A549 (cell line): ENCODE measurements at regions not wholly inside any gene's neighbourhood (a gene's known extent, or its start where the extent isn't known, plus 50 kb on each side); places are given as distances from the start of the nearest gene placed in this dataset.

Source experiments
- ATAC-seq, 2 experiments: fragments of 200-7000 bp in 1 of 2; fragments of >200 bp in 1 of 2; cut with Nextera tagmentation in 1 of 2; cut with Tn5 transposase in 1 of 2; 3 replicates each; pipeline versions ENCODE4 v1.8.0 to v1.9.1; 2018 to 2020; ENCODE audit warnings: mild to moderate bottlenecking in 1 of 2, moderate library complexity in 1 of 2
- CTCF ChIA-PET: fragments of 300-600 bp; sonication (Branson Sonifier 250); formaldehyde crosslinking; extraction: SDS; loops from one replicate; lab custom pipeline; 2021; ENCODE audit warnings: antibody characterized with exemption, inconsistent platforms; lab: Yijun Ruan, JAX
- POLR2A ChIA-PET: fragments of 350-600 bp; formaldehyde crosslinking; extraction: SDS; loops from one replicate; lab custom pipeline; 2021; ENCODE audit warnings: antibody characterized with exemption, inconsistent platforms; lab: Yijun Ruan, JAX
- DNase-seq, 2 experiments: peaks; one replicate each; pipeline versions ENCODE4 v3.0.0 to v3.0.0-alpha.2; 2011 to 2016; ENCODE audit warnings: low read depth in 1 of 2, low spot score in 1 of 2
- FAIRE-seq: peaks from 2 replicates; lab custom pipeline; 2011; peaks lifted over from hg19 to GRCh38; lab: Jason Lieb, UNC
- H3K27ac ChIP-seq, 2 experiments: fragments of >200 bp; sonication (Bioruptor Twin); formaldehyde crosslinking; 3 replicates each; pipeline ENCODE4 v1.5.1; 2016 to 2017
- H3K4me1 ChIP-seq: fragments of >200 bp; sonication (Bioruptor Twin); formaldehyde crosslinking; 3 replicates; pipeline ENCODE4 v1.6.1; 2016
- H3K4me2 ChIP-seq: fragments of >200 bp; sonication (Bioruptor Twin); formaldehyde crosslinking; 3 replicates; pipeline ENCODE4 v1.6.1; 2016
- H3K4me3 ChIP-seq: fragments of >200 bp; sonication (Bioruptor Twin); formaldehyde crosslinking; 3 replicates; pipeline ENCODE4 v1.5.1; 2016
- H3K9me3 ChIP-seq: fragments of >200 bp; sonication (Bioruptor Twin); formaldehyde crosslinking; 3 replicates; pipeline ENCODE4 v1.6.1; 2016
- CBX8 ChIP-seq: fragments of 200-600 bp; sonication (generic); IDR thresholded peaks from 2 replicates; pipeline ENCODE4 v1.6.1; 2016
- E2F6 ChIP-seq: IDR thresholded peaks from 2 replicates; pipeline ENCODE4 v1.6.1; 2012; ENCODE audit warnings: low read depth, borderline replicate concordance
- EHF ChIP-seq: fragments of 250-450 bp; sonication (Bioruptor Pico); IDR thresholded peaks from 2 replicates; pipeline ENCODE4 v1.5.0; 2020; ENCODE audit warnings: mild to moderate bottlenecking
- ELK1 ChIP-seq: fragments of 150-350 bp; IDR thresholded peaks from 2 replicates; pipeline ENCODE4 v1.6.1; 2014; ENCODE audit warnings: low read depth, mild to moderate bottlenecking, low read length
- ESRRA ChIP-seq: fragments of 150-350 bp; IDR thresholded peaks from 2 replicates; pipeline ENCODE4 v1.6.1; 2014; ENCODE audit warnings: mild to moderate bottlenecking, low read length, borderline replicate concordance
- FOXS1 ChIP-seq: fragments of 250-450 bp; sonication (Bioruptor Pico); IDR thresholded peaks from 2 replicates; pipeline ENCODE4 v1.5.0; 2020; ENCODE audit warnings: mild to moderate bottlenecking, moderate library complexity
- HDAC2 ChIP-seq: fragments of 200-600 bp; sonication (generic); IDR thresholded peaks from 2 replicates; pipeline ENCODE4 v1.6.1; 2016
- HES2 ChIP-seq: fragments of >200 bp; sonication (Bioruptor Twin); formaldehyde crosslinking; IDR thresholded peaks from 2 replicates; pipeline ENCODE4 v1.6.1; 2016
- HOXB13 ChIP-seq: fragments of 250-450 bp; sonication (Bioruptor Pico); IDR thresholded peaks from 2 replicates; pipeline ENCODE4 v1.5.0; 2020; ENCODE audit warnings: low read depth, mild to moderate bottlenecking, moderate library complexity
- HOXB5 ChIP-seq: fragments of 250-450 bp; sonication (Bioruptor Pico); IDR thresholded peaks from 2 replicates; pipeline ENCODE4 v1.5.0; 2020; ENCODE audit warnings: mild to moderate bottlenecking, moderate library complexity
- JUN ChIP-seq, 2 experiments: fragments of >200 bp; sonication (Bioruptor Twin); formaldehyde crosslinking; IDR thresholded peaks; 2 replicates in 1 of 2; 3 replicates in 1 of 2; pipeline ENCODE4 v1.6.1; 2016 to 2017
- KDM1A ChIP-seq: fragments of 200-600 bp; sonication (generic); IDR thresholded peaks from 2 replicates; pipeline ENCODE4 v1.6.1; 2016; ENCODE audit warnings: low read depth, mild to moderate bottlenecking
- MAFK ChIP-seq: fragments of 450-650 bp; IDR thresholded peaks from 2 replicates; pipeline ENCODE4 v1.6.1; 2014; ENCODE audit not compliant: partially characterized antibody
- MYC ChIP-seq: IDR thresholded peaks from 2 replicates; pipeline ENCODE4 v1.6.1; 2012; ENCODE audit warnings: mild to moderate bottlenecking, inconsistent platforms, low read length, improper control_type of control experiment, borderline replicate concordance
- NFE2L2 ChIP-seq: fragments of 150-350 bp; conservative IDR thresholded peaks from 2 replicates; pipeline ENCODE4 v1.6.1; 2014; ENCODE audit warnings: low read length
- NPAS2 ChIP-seq: fragments of 250-450 bp; sonication (Bioruptor Pico); IDR thresholded peaks from 2 replicates; pipeline ENCODE4 v1.8.0; 2022; ENCODE audit warnings: mild to moderate bottlenecking, moderate library complexity, borderline replicate concordance
- PBX3 ChIP-seq: IDR thresholded peaks from 2 replicates; pipeline ENCODE4 v1.6.1; 2012
- POLR2A ChIP-seq: IDR thresholded peaks from 2 replicates; pipeline ENCODE4 v1.6.1; 2012; ENCODE audit warnings: mild to moderate bottlenecking, low read length
- RAD21 ChIP-seq, 2 experiments: fragments of >200 bp in 1 of 2; sonication (Bioruptor Twin) in 1 of 2; formaldehyde crosslinking in 1 of 2; IDR thresholded peaks in 1 of 2; conservative IDR thresholded peaks in 1 of 2; 2 replicates in 1 of 2; 3 replicates in 1 of 2; pipeline ENCODE4 v1.6.1; 2012 to 2018; ENCODE audit warnings: inconsistent platforms in 1 of 2
- RARB ChIP-seq: fragments of 250-450 bp; sonication (Bioruptor Pico); IDR thresholded peaks from 2 replicates; pipeline ENCODE4 v1.8.0; 2021; ENCODE audit warnings: mild to moderate bottlenecking, moderate library complexity
- RCOR1 ChIP-seq: fragments of 150-350 bp; IDR thresholded peaks from 2 replicates; pipeline ENCODE4 v1.6.1; 2014; ENCODE audit warnings: antibody characterized with exemption, low read length, low read depth
- RFX5 ChIP-seq: fragments of 450-650 bp; IDR thresholded peaks from 2 replicates; pipeline ENCODE4 v1.7.1; 2014; ENCODE audit warnings: antibody characterized with exemption, mild to moderate bottlenecking, moderate library complexity
- RNF2 ChIP-seq: fragments of 200-600 bp; sonication (generic); IDR thresholded peaks from 2 replicates; pipeline ENCODE4 v1.6.1; 2016; ENCODE audit warnings: low read depth, mild to moderate bottlenecking, antibody characterized with exemption, moderate library complexity, borderline replicate concordance
- SREBF2 ChIP-seq: fragments of 450-650 bp; IDR thresholded peaks from 2 replicates; pipeline ENCODE4 v1.6.1; 2014; ENCODE audit warnings: mild to moderate bottlenecking, moderate library complexity
- ZC3H11A ChIP-seq: fragments of 450-650 bp; IDR thresholded peaks from 2 replicates; pipeline ENCODE4 v1.6.1; 2014; ENCODE audit warnings: antibody characterized with exemption, mild to moderate bottlenecking
- ZFP36 ChIP-seq: fragments of 450-650 bp; IDR thresholded peaks from 2 replicates; pipeline ENCODE4 v1.6.1; 2014; ENCODE audit warnings: borderline replicate concordance; ENCODE audit not compliant: partially characterized antibody
- WGBS: methylation state at CpG from one replicate; pipeline ENCODE4 v1.1.6; 2017; ENCODE audit errors: missing lambda C conversion rate; 5-methylcytosine and 5-hydroxymethylcytosine counted together
- TF ChIP-seq, protein P1 (sequence below): IDR thresholded peaks from 2 replicates; pipeline ENCODE4 v1.6.1; 2012
- TF ChIP-seq, protein P2 (sequence below): fragments of 450-650 bp; IDR thresholded peaks from 2 replicates; pipeline ENCODE4 v1.6.1; 2014; ENCODE audit warnings: antibody characterized with exemption

- Histone ChIP-seq H3K27ac (peak overlapping the region; percentile 14 to 53; a peak in 2 of 6 replicates), H3K9me3 (no peaks in the 10 kb centered on the region), H3K4me3 (no peak overlapping the region), H3K4me1 (peaks cover 11% of the 10 kb centered on the region), H3K4me2 (peak overlapping the region; percentile 34; the same call in 1 of the 3 replicates)
- ChIA-PET POLR2A (no interaction called here), CTCF (no interaction called here)
- TF ChIP-seq POLR2A = no peak
- TF ChIP-seq HOXB13 (CRISPR knock-in tag) = no peak
- no peak for TF ChIP-seq RAD21 (conservative IDR thresholded peaks at IDR 0.05 in 1 of 2, IDR thresholded peaks at IDR 0.05 in 1 of 2)
- TF ChIP-seq, protein P1, sequence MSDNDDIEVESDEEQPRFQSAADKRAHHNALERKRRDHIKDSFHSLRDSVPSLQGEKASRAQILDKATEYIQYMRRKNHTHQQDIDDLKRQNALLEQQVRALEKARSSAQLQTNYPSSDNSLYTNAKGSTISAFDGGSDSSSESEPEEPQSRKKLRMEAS = no peak
- TF ChIP-seq JUN (IDR thresholded peaks at IDR 0.05) = no peak
- TF ChIP-seq PBX3 = no peak
- TF ChIP-seq FOXS1 (CRISPR knock-in tag) = no peak
- TF ChIP-seq, protein P2, sequence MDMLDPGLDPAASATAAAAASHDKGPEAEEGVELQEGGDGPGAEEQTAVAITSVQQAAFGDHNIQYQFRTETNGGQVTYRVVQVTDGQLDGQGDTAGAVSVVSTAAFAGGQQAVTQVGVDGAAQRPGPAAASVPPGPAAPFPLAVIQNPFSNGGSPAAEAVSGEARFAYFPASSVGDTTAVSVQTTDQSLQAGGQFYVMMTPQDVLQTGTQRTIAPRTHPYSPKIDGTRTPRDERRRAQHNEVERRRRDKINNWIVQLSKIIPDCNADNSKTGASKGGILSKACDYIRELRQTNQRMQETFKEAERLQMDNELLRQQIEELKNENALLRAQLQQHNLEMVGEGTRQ = no peak
- TF ChIP-seq KDM1A = no peak
- no peak for TF ChIP-seq ZC3H11A
- no peak for TF ChIP-seq RNF2
- no peak for TF ChIP-seq MYC
- TF ChIP-seq HOXB5 (CRISPR knock-in tag) = no peak
- no peak for TF ChIP-seq NFE2L2
- no peak for TF ChIP-seq RARB (CRISPR knock-in tag)
- DNase-seq = no peak
- ATAC-seq = peak in 1 of 2 experiments; percentile 22; a peak in 2 of 6 replicates
- no peak for FAIRE-seq
- 44% methylated on average over 2 of the region's 2 CpGs for WGBS
These were observed 60.9 kb upstream of the EED start for GRCh38 chr11:86183694-86184093.

DNA sequence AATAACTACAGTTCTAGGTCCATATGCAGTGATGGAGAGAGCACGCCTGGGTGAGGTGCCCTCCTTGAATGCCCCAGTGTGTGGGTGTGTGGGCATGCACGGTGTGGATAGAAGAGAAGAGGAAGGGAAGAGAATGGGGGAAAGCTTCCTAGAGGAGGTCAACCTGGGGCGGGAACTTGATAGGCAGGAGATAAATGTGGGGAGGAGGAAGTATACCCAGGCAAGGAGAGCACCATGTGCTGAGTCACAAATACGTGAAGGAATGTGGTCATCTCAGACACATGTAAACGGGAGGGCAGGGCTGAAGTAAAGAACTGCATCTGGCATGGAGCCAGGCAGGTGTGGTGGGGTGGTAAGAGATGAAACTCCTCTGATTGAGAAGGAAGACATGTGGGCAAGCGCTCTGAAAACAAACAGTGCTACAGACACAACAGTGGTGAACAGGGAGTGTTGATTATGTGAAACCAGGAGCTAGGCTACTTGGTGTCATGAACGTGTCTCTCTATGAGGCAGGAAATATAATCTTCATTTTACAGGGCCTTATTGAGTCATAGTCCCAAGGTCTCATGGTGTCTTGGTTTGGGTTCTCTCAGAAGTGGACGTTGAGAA is 61.5 kb upstream of the EED start:
- peak in 1 of 2 experiments; percentile 56 for DNase-seq
- CTCF ChIA-PET = no interaction called here

DNA sequence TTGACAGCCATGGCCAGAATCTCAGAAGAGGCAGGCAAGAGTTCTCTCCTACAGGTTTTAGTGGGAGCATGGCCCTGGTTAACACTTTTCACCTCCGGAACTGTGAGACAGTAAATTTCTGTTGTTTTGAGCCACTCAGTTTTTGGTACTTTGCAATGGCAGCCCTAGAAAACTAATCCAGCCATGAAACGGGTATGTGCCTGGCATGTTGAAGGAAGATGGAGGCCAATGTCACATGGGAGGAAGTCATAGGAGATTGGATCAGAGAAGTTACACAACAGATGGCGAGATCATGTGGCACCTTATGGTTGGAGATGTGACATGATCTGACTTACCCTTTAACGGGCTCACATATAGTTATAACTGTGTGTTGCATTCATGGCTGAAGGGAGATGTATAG is 63.2 kb upstream of the EED start:
- ATAC-seq (no peak), DNase-seq (no peak), FAIRE-seq (no peak)
- Histone ChIP-seq H3K4me1 (peaks cover 22% of the 10 kb centered on the region), H3K4me2 (no peak overlapping the region), H3K4me3 (no peak overlapping the region), H3K9me3 (no peaks in the 10 kb centered on the region), H3K27ac (no peak overlapping the region)
- ChIA-PET POLR2A (no interaction called here), CTCF (no interaction called here)
- 63% methylated on average over 4 of the region's 4 CpGs for WGBS
- TF ChIP-seq CBX8 = no peak

More for the DNA sequence above, 61.5 kb upstream of the EED start:
- TF ChIP-seq CBX8 = no peak
- peak; percentile 7 for TF ChIP-seq MAFK
- TF ChIP-seq, all 56 proteins: peak for 1
- peak overlapping the region; percentile 34; the same call in 1 of the 3 replicates for H3K4me2 ChIP-seq
- peaks cover 11% of the 10 kb centered on the region for H3K4me1 ChIP-seq
- H3K9me3 ChIP-seq = no peaks in the 10 kb centered on the region
- 42% methylated on average over 8 of the region's 8 CpGs for WGBS
- ATAC-seq (peak in 1 of 2 experiments; percentile 69; a peak in 2 of 6 replicates), FAIRE-seq (no peak)
- no peak overlapping the region for H3K4me3 ChIP-seq
- peak overlapping the region; percentile 14 to 53; a peak in 2 of 6 replicates for H3K27ac ChIP-seq
- POLR2A ChIA-PET = no interaction called here

DNA sequence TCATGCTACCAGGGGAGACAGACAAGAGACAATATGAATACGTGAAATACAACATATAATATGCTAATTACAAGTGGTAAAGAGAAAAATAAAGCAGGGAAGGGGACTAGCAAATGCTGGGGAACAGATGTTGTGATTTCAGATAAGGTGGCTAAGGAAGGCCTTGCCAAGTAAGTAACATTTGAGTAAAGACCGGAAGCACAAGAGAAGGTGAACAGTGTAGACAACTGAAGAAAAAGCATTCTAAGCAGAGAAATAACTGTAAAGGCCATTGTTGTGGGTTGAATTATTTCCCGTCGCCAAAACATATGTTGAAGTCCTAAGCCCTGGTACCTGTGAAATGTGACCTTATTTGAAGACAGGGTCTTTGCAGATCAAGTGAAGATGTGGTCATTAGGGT is 63.7 kb upstream of the EED start:
- Histone ChIP-seq H3K9me3 (no peaks in the 10 kb centered on the region), H3K27ac (no peak overlapping the region), H3K4me2 (no peak overlapping the region), H3K4me3 (no peak overlapping the region), H3K4me1 (peaks cover 24% of the 10 kb centered on the region)
- CTCF ChIA-PET = no interaction called here
- FAIRE-seq (no peak), DNase-seq (no peak), ATAC-seq (no peak)
- 88% methylated on average over 4 of the region's 4 CpGs for WGBS
- POLR2A ChIA-PET = no interaction called here
- TF ChIP-seq ESRRA (no peak), ELK1 (no peak), E2F6 (no peak), RAD21 (conservative IDR thresholded peaks at IDR 0.05 in 1 of 2, IDR thresholded peaks at IDR 0.05 in 1 of 2) (no peak), ZFP36 (no peak), HES2 (no peak), EHF (CRISPR knock-in tag) (no peak), HDAC2 (no peak), RCOR1 (no peak), RFX5 (no peak), SREBF2 (no peak), NPAS2 (CRISPR knock-in tag) (no peak)
